ENCODE measurements at regions not wholly inside any gene's neighbourhood (a gene's known extent, or its start where the extent isn't known, plus 50 kb on each side); places are given as distances from the start of the nearest gene placed in this dataset.
"Not testable (repeated sequence)": the region's sequence is repeated elsewhere in the genome, so short reads cannot be mapped to it uniquely, and the experiment has no call there.

DNA sequence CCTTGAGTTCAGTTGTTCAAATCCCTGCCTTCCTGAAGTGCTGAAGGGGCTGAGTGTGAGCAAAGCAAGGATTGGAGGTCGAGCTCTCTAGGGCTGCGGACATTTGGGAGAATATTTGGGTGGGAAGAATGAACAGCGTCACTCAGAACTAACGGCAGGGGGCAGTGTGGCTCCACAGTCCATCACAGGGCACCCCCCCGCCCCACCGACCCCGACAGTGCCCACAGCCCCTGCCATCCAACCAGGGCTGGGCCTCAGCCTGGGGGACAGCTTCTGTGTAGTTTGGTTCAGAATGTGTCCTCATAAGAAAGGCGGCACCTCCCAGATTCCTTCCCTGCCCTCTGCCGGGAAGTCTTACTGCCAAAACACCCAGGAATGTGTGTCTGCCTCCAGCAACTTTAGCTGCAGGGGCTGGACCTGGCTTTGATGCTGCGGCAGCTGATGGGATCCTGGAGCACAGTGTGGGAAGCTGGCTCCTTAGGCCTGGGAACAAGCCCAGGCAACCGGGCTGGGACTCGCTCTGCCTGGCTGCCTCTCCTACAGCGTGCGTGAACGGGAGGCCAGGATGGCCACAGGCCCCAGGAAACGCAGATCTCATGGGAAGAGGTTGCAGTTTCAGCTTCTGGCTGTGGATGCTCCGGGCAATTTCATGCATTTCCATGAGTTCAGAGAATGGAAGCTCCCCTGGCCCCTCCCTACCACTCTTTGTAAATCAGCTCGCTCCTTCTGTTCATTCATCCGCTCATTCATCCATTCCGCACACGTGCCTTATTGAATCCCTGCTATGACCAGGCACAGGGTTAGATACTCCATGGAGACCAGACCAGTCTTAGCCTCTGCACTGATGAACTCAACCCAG lies 104.9 kb upstream of the TMPRSS2 start:
- ATAC-seq (replicated peaks in 1 of 2) (peak; percentile 50 to 53), DNase-seq (peak; percentile 31 to 34)
- H3K27me3 Mint-ChIP-seq (ENCODE audit: low read depth), result peaks cover 42% of the 10 kb centered on the region
- no peaks in the 10 kb centered on the region for H3K36me3 Mint-ChIP-seq (ENCODE audit: insufficient read depth in 2 of 2)
- no peak overlapping the region for H3K27ac Mint-ChIP-seq
- H3K4me3 Mint-ChIP-seq, result no peak overlapping the region
- no peaks in the 10 kb centered on the region for H3K9me3 Mint-ChIP-seq
- H3K4me1 Mint-ChIP-seq (ENCODE audit: low read depth), result no peaks in the 10 kb centered on the region

DNA sequence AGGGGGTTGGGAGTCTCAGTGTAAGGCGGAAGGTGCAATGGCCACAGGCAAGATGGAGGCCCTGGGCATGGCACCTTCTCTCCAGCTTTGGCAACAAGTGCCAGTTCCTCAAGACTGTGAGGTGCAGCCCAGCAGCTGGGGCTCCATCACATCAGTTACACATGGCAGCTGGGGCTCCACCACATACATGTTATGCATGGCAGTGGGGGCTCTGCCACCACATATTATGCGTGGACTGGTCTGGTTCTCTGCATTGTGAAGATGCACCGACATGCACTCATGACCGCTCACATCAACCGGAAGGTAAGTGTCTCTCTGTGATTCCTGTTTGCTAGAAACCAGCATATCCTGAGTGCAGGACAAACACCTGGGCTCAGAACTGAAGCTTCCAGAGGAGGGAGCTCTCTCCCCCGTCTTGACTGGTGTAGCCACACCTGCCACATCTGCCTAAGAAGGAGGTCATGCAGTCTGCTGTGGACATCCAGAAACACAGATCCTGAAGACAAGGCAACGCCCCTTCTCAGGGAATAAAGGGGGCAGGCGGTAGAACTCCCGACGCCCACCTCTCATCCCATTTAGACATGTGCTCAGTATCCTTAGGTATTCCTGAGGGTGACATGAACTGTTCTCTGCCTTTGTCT lies 104.1 kb upstream of the TMPRSS2 start:
- Mint-ChIP-seq H3K27ac (no peak overlapping the region), H3K9me3 (no peaks in the 10 kb centered on the region), H3K4me3 (no peak overlapping the region), H3K27me3 (ENCODE audit: low read depth) (peaks cover 42% of the 10 kb centered on the region), H3K4me1 (ENCODE audit: low read depth) (no peaks in the 10 kb centered on the region), H3K36me3 (ENCODE audit: insufficient read depth in 2 of 2) (no peaks in the 10 kb centered on the region)
- DNase-seq, result peak in 1 of 2 donors; percentile 15
- no peak for ATAC-seq (replicated peaks in 1 of 2)

DNA sequence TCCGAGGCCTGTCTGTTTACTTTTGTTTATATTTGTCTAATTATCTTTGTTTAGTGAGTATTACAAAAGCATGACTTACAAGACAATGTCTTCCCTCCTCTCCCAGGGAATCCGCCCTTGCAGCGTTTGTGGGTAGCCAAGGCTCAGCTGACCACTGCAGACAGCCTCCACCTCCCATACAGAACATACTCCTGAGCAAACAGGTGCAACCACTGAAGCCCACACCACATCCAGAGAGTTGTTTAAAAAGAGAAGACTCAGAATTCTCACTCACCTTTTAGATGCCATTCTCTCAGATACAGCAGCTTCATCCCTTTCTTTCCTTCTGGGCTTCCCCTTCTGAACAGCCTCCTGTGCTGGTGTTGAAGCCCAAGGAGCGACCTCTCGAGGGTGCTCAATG lies 103.5 kb upstream of the TMPRSS2 start:
- Mint-ChIP-seq H3K9me3 (no peaks in the 10 kb centered on the region), H3K36me3 (ENCODE audit: insufficient read depth in 2 of 2) (no peaks in the 10 kb centered on the region), H3K27ac (no peak overlapping the region), H3K4me1 (ENCODE audit: low read depth) (no peaks in the 10 kb centered on the region), H3K4me3 (no peak overlapping the region), H3K27me3 (ENCODE audit: low read depth) (peaks cover 42% of the 10 kb centered on the region)
- ATAC-seq (replicated peaks in 1 of 2) (no peak), DNase-seq (no peak)

DNA sequence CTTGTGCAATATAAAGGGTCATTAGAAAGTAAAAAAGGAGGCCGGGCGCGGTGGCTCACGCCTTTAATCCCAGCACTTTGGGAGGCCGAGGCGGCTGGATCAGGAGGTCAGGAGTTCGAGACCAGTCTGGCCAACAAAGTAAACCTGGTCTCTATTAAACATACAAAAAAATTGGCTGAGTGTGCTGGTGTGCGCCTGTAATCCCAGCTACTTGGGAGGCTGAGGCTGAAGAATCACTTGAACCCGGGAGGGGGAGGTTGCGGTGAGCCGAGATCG lies 102.8 kb upstream of the TMPRSS2 start:
- not testable (repeated sequence) for H3K9me3 Mint-ChIP-seq; H3K36me3 Mint-ChIP-seq (ENCODE audit: insufficient read depth in 2 of 2); H3K27ac Mint-ChIP-seq; DNase-seq; H3K4me3 Mint-ChIP-seq; ATAC-seq (replicated peaks in 1 of 2); H3K4me1 Mint-ChIP-seq (ENCODE audit: low read depth)
- peaks cover 42% of the 10 kb centered on the region for H3K27me3 Mint-ChIP-seq (ENCODE audit: low read depth)

DNA sequence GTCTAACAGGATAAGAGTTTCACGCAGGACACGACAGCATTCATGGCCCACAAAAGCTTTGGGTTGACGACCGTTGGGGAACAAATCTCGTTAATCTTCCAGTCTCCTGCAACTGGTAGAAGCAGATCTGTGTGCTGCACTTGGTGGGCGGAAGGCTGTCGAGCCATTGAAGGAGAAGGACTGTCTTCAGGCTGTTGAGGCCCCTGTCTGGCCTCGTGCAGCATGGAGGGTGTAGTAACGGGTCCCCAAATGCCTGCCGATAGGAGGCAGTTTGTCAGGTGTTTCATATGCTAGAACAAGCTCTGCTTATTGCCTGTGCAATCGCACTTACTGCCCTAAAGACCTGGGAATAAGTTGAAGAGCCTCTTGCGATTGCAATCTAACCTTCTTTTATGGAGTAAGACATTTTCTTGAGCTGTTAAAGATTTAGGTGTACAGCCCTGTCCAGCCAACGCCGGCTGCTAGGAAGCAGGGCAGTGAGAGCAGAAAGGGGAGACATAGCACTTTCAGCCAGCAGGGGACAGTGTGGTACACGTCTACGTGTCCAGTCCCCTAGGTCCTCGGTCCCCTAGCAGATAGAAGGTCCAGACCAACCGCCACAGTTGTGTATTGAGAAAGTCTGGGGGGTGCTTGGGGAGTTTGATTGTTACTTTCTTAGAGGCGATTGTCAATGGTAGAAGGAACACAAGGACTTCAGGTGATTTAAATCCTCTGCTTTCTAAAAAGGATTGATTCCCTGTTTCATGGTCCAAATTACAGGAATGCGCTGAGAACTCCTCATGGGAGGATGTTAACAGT lies 102.3 kb upstream of the TMPRSS2 start:
- H3K4me1 Mint-ChIP-seq (ENCODE audit: low read depth), result no peaks in the 10 kb centered on the region
- no peak overlapping the region for H3K27ac Mint-ChIP-seq
- no peaks in the 10 kb centered on the region for H3K9me3 Mint-ChIP-seq
- H3K4me3 Mint-ChIP-seq, result no peak overlapping the region
- ATAC-seq (replicated peaks in 1 of 2), result peak in 1 of 2 donors; percentile 39
- DNase-seq, result peak; percentile 30 to 45
- H3K36me3 Mint-ChIP-seq (ENCODE audit: insufficient read depth in 2 of 2), result no peaks in the 10 kb centered on the region
- H3K27me3 Mint-ChIP-seq (ENCODE audit: low read depth), result peaks cover 42% of the 10 kb centered on the region

DNA sequence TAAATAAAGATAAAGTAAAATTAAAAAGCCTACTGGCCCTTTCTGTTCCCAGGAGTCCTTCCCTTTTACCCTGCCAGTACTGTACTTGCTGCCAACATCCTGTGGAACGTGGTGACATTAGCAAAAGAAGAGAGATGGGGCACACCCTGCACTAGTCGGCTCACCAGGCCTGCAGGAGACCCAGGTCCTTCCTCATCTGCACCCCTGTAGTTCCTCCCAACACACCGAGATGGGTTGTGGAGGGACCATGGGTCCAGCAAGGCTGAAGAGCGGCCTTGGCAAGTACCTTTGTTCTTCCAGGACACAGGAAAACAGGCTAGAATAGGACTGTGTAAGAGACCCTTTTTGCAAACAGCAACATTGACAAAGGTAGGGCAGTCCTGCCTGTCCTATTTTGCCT lies 98.7 kb upstream of the TMPRSS2 start:
- Mint-ChIP-seq H3K9me3 (no peaks in the 10 kb centered on the region), H3K27me3 (ENCODE audit: low read depth) (peaks cover 27% of the 10 kb centered on the region), H3K4me1 (ENCODE audit: low read depth) (no peaks in the 10 kb centered on the region), H3K36me3 (ENCODE audit: insufficient read depth in 2 of 2) (no peaks in the 10 kb centered on the region), H3K4me3 (no peak overlapping the region), H3K27ac (no peak overlapping the region)
- DNase-seq (no peak), ATAC-seq (replicated peaks in 1 of 2) (no peak)

DNA sequence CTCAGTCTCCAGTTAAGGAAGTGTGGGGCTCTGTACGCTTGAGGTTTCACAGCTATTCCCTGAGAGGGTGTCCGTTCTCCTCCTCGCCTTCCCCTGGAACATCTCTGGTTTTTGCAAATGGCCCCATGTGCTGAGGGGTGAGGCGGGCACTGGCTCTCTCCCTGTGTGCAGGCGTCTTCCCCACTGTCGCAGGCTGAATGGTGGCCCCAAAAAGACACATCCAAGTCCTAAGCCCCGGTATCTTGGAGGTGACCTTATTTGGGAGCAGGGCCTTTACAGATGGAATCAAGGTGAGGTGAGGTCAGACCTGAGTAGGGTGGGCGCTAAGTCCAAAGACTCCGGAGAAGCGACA lies 98.0 kb upstream of the TMPRSS2 start:
- Mint-ChIP-seq H3K27ac (no peak overlapping the region), H3K27me3 (ENCODE audit: low read depth) (peaks cover 23% of the 10 kb centered on the region), H3K9me3 (no peaks in the 10 kb centered on the region), H3K4me3 (no peak overlapping the region), H3K4me1 (ENCODE audit: low read depth) (no peaks in the 10 kb centered on the region), H3K36me3 (ENCODE audit: insufficient read depth in 2 of 2) (no peaks in the 10 kb centered on the region)
- no peak for DNase-seq
- no peak for ATAC-seq (replicated peaks in 1 of 2)

DNA sequence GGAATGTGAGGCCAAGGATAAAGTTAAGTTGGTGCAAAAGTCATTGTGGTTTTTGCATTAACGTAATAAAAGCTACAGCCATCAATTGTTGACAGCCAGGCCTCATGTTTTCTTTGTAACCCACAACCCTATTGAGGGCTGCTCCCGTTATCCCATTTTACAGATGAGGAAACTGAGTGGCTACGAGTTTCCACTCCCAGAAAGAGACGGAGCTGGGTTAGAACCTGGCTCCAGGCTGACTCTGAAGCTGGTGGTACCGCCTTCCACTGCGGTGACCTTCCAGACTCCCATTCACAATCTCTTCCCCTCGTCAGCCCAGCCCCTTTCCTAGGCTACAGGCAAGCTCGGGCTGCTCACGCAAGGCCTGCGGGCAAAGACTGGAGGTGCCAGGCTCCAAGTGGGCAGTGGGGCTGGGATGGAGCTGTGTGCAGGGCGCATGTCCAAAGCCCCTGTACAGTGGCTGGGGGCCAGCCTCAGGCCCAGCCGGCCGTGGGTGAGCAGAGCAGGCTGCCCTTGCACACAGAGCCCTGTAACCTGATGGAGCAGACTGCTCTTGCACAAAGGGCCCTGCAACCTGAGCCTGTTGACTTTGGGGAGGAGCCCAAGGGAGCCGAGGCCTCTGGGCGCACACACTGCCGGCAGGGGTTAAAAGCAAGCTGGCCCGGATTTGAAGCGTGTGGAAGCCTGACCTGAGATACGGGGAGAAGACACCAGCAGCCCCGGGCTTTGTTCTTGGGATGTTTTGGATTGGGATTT lies 97.4 kb upstream of the TMPRSS2 start:
- H3K4me3 Mint-ChIP-seq, result no peak overlapping the region
- H3K36me3 Mint-ChIP-seq (ENCODE audit: insufficient read depth in 2 of 2), result no peaks in the 10 kb centered on the region
- no peaks in the 10 kb centered on the region for H3K4me1 Mint-ChIP-seq (ENCODE audit: low read depth)
- no peaks in the 10 kb centered on the region for H3K9me3 Mint-ChIP-seq
- H3K27me3 Mint-ChIP-seq (ENCODE audit: low read depth), result peaks cover 17% of the 10 kb centered on the region
- ATAC-seq (replicated peaks in 1 of 2), result no peak
- no peak for DNase-seq
- no peak overlapping the region for H3K27ac Mint-ChIP-seq

DNA sequence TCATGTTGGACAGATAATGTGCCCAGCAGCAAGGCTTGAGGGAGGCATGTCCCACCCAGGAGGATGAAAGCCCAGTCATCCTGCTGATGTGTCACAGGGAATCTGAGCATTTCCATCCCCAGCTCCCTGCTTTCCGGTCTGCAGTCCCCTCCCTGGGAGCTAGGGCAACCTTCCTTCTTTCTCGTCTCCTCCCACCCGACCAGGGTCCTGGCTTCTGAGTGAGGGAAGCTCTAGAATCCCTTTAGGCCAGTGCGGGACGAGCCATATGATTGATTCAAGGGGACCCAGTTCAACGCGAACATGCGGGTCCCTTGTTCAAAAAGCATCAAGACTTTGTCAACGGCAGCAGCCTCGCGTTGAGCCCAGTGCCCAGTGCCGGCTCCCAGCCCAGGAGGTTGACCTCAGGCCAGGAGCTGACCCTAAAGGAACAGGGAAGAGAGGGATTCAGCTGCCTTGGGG lies 96.7 kb upstream of the TMPRSS2 start:
- DNase-seq (no peak), ATAC-seq (replicated peaks in 1 of 2) (no peak)
- Mint-ChIP-seq H3K4me1 (ENCODE audit: low read depth) (no peaks in the 10 kb centered on the region), H3K27ac (no peak overlapping the region), H3K4me3 (no peak overlapping the region), H3K36me3 (ENCODE audit: insufficient read depth in 2 of 2) (no peaks in the 10 kb centered on the region), H3K9me3 (no peaks in the 10 kb centered on the region), H3K27me3 (ENCODE audit: low read depth) (peaks cover 10% of the 10 kb centered on the region)

DNA sequence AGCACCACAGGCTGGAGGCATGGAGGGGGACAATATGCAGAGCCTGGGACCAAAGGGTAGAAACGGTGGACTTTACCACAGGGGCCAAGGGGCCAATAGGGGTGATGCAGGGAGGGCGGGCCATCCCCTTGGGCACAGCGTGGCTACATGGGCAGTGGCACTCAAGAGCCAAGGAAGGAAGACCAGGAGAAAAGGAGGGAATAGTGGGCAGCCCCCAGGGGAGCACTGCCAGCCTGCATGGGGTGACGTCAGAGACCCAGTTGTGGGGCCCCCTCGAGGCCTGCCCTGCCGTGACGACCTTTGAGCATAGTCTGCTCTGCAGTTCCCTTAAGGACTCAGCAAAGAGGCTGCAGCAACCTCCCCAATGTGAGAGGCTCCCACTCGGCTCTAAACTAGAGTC lies 95.5 kb upstream of the TMPRSS2 start:
- no peaks in the 10 kb centered on the region for H3K4me1 Mint-ChIP-seq (ENCODE audit: low read depth)
- no peak overlapping the region for H3K4me3 Mint-ChIP-seq
- no peak overlapping the region for H3K27ac Mint-ChIP-seq
- DNase-seq, result no peak
- H3K27me3 Mint-ChIP-seq (ENCODE audit: low read depth), result peaks cover 2% of the 10 kb centered on the region
- H3K9me3 Mint-ChIP-seq, result no peaks in the 10 kb centered on the region
- no peaks in the 10 kb centered on the region for H3K36me3 Mint-ChIP-seq (ENCODE audit: insufficient read depth in 2 of 2)
- ATAC-seq (replicated peaks in 1 of 2), result no peak

DNA sequence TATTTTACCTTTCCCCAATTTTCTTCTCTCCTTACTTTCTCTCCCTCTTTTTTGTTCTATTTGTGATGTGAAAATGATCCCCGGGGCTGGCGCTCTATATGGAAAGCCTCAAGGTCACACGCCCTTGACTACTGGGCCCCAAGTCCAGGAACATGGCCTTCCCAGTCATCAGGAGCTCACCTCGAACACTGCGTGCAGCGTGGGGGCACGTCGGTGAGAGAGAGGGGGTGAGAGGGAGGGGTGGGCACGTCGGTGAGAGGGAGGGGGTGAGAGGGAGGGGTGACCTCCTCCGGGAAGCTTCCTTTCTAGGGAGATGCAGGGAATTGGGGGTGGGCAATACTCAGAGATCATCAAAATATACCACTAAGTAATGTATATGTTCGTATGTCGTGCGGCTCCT lies 94.6 kb upstream of the TMPRSS2 start:
- Mint-ChIP-seq H3K36me3 (ENCODE audit: insufficient read depth in 2 of 2) (no peaks in the 10 kb centered on the region), H3K4me1 (ENCODE audit: low read depth) (no peaks in the 10 kb centered on the region), H3K4me3 (no peak overlapping the region), H3K27me3 (ENCODE audit: low read depth) (no peaks in the 10 kb centered on the region), H3K27ac (no peak overlapping the region), H3K9me3 (no peaks in the 10 kb centered on the region)
- ATAC-seq (replicated peaks in 1 of 2) (no peak), DNase-seq (no peak)

DNA sequence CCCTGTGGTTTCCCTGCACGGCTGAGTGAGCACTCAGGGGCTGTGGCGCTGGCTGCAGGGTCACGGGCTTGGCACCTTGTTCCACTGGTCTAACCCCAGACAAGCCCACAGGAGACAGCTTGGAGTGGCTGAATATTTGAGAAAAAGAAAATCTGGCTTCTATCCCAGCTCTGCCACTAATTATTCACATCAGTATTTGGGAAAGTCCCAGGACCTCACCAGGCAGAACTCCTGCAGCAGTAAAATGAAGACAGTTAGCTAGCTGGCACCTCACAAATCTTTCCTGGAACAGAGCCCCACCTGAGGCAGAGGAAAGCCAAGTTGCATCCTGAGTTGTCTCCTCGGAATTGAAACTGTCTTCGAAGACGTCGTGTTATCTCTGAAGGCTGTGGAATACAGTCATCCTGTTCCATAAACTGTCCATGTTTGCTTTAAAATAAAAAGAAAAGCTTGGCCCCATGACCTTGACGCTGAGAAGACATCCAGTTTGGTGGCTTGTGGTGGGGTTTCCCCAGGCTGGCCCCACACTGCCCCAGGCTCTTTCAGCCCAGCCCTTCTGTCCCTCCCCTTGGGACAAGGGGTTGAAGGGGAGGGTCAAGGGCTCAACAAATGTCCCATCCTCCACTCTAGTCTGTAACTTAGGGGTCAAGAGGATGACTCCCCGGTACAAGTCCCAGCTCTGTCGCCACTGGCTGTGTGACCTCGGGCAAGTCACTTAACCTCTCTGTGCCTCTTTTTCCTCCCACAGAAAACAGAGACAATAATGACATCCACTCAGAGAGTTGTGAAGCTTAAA lies 93.8 kb upstream of the TMPRSS2 start:
- Mint-ChIP-seq H3K4me1 (ENCODE audit: low read depth) (no peaks in the 10 kb centered on the region), H3K27ac (no peak overlapping the region), H3K4me3 (no peak overlapping the region), H3K36me3 (ENCODE audit: insufficient read depth in 2 of 2) (no peaks in the 10 kb centered on the region), H3K9me3 (no peaks in the 10 kb centered on the region), H3K27me3 (ENCODE audit: low read depth) (no peaks in the 10 kb centered on the region)
- DNase-seq, result no peak
- ATAC-seq (replicated peaks in 1 of 2), result no peak

All from activated T-cell treated with anti-CD3 and anti-CD28 coated beads, Interleukin-2, amount 50 U/mL, for 72 hours (primary cell).